ENCODE measurements at regions not wholly inside any gene's neighbourhood (a gene's known extent, or its start where the extent isn't known, plus 50 kb on each side); places are given as distances from the start of the nearest gene placed in this dataset.

DNA sequence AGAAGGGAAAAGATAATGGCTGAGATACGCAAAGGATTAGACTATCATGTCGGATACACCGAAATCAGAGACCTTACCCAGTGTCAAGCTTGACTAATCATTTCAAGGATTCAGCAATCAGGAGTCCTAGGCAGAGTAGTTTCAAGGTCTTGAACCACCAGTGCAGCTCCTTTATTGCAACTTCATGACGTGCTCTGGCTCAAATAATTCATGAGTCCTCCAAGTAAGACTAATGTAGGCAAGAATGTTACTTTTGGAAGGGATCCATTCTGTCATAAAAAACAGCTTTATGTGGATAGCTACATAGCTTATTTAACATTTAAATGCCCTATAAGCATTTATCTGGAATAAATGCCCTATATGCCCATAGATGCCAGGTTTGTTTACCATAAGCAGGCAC, 123.2 kb downstream of the LMO3 start:
- no peak for ATAC-seq

GRCh38 chr12:16492240-16492639, 113.7 kb downstream of the LMO3 start:
- H3K36me3 ChIP-seq (ENCODE audit: control insufficient read depth, insufficient read depth, low read length), result no peaks in the 10 kb centered on the region
- TF ChIP-seq CTCF (IDR thresholded peaks at IDR 0.05) (no peak), SIN3A (IDR thresholded peaks at IDR 0.05; ENCODE audit: borderline replicate concordance, insufficient read depth, low read depth, low read length) (no peak), POLR2AphosphoS5 (IDR thresholded peaks at IDR 0.05; ENCODE audit: low read depth, low read length) (no peak), REST (IDR thresholded peaks at IDR 0.05; ENCODE audit: insufficient read depth in 1 of 2, low read depth in 2 of 2, low read length in 1 of 2) (no peak), TCF7L2 (IDR thresholded peaks at IDR 0.05; ENCODE audit: low read depth, low read length) (no peak)
- no peaks in the 10 kb centered on the region for H3K9me3 ChIP-seq (ENCODE audit: control insufficient read depth, insufficient read depth, low read depth, low read length)
- in situ Hi-C loops (cut with HindIII; ENCODE audit: low pct_unique_long_range_greater_than_20kb, low sequenced_read_pairs), result no loop called here
- no peak overlapping the region for H3K4me3 ChIP-seq (ENCODE audit: low read depth in 2 of 2, low read length in 2 of 2)
- ATAC-seq, result no peak
- intact Hi-C loops (cut with micrococcal nuclease; ENCODE audit: unreplicated experiment), result no loop called here
- no peaks in the 10 kb centered on the region for H3K4me1 ChIP-seq (ENCODE audit: control insufficient read depth, insufficient read depth, low read length)
- no peak for DNase-seq (ENCODE audit: low read depth, low spot score)
- H3K27ac ChIP-seq (ENCODE audit: low read length), result no peak overlapping the region
- no TSS peak for BruUV-seq (replicated peaks)
- H3K27me3 ChIP-seq (ENCODE audit: control insufficient read depth, insufficient read depth, low read length), result no peaks in the 10 kb centered on the region
- POLR2A ChIA-PET, result no interaction called here
- CTCF ChIA-PET, result no interaction called here

More for the DNA sequence above, 123.2 kb downstream of the LMO3 start:
- no peak for DNase-seq (ENCODE audit: low read depth, low spot score)
- no peak for TF ChIP-seq CTCF (IDR thresholded peaks at IDR 0.05)
- CTCF ChIA-PET, result no interaction called here
- no TSS peak for BruUV-seq (replicated peaks)
- Histone ChIP-seq H3K4me1 (ENCODE audit: control insufficient read depth, insufficient read depth, low read length) (no peaks in the 10 kb centered on the region), H3K36me3 (ENCODE audit: control insufficient read depth, insufficient read depth, low read length) (no peaks in the 10 kb centered on the region), H3K27me3 (ENCODE audit: control insufficient read depth, insufficient read depth, low read length) (no peaks in the 10 kb centered on the region), H3K9me3 (ENCODE audit: control insufficient read depth, insufficient read depth, low read depth, low read length) (no peaks in the 10 kb centered on the region), H3K27ac (ENCODE audit: low read length) (no peak overlapping the region), H3K4me3 (ENCODE audit: low read depth in 2 of 2, low read length in 2 of 2) (no peak overlapping the region)
- intact Hi-C loops (cut with micrococcal nuclease; ENCODE audit: unreplicated experiment), result no loop called here
- POLR2A ChIA-PET, result no interaction called here
- in situ Hi-C loops (cut with HindIII; ENCODE audit: low pct_unique_long_range_greater_than_20kb, low sequenced_read_pairs), result no loop called here
